HG02763 (cell line): ENCODE measurements at regions not wholly inside any gene's neighbourhood (a gene's known extent, or its start where the extent isn't known, plus 50 kb on each side); places are given as distances from the start of the nearest gene placed in this dataset.
"Not testable (repeated sequence)": the region's sequence is repeated elsewhere in the genome, so short reads cannot be mapped to it uniquely, and the experiment has no call there.

Experiments used
- ATAC-seq: cut with Tn5 transposase; IDR thresholded peaks from one replicate; pipeline ENCODE4 v1.9.1; 2021; ENCODE audit warnings: mild to moderate bottlenecking, moderate library complexity; ENCODE audit not compliant: unreplicated experiment

DNA sequence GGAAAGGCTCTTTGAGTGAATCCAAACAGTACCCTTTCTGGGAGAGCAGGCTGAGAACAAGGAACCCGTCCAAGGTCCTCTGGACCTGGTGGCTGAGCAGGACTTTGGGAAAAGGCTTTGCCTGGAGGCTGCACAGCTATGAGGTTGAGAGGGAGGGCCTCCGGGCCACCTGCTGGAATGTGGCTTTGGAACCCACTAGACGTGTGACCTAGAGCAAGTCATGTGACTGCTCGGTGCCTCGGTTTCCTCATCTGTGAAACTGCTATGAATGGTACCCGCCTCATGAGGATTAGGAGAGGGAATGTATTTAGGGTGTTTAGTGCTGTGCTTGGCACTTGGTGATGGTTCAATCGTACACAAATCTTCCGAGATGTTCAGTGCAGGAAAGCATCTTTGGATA lies 50.4 kb downstream of the HAPSTR1 start:
- ATAC-seq, result no peak

DNA sequence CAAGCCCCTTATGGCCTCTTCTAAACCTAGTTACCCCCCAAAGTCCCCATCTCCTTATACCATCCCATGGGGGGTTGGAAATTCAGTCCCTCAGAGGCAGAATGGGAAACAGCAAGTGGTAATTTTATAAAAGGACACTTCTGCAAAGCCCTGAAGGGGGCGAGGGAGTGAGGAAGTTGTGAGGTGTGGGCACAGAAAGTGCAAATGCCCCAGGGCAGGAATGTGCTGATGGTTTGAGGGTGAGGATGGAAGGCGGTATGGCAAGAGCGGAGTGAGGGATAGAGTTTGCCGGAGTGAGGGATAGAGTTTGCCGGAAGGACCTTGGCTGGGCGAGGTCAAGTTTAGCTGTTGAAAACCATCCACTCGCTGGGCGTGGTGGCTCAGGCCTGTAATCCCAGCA lies 52.7 kb downstream of the HAPSTR1 start:
- no peak for ATAC-seq

DNA sequence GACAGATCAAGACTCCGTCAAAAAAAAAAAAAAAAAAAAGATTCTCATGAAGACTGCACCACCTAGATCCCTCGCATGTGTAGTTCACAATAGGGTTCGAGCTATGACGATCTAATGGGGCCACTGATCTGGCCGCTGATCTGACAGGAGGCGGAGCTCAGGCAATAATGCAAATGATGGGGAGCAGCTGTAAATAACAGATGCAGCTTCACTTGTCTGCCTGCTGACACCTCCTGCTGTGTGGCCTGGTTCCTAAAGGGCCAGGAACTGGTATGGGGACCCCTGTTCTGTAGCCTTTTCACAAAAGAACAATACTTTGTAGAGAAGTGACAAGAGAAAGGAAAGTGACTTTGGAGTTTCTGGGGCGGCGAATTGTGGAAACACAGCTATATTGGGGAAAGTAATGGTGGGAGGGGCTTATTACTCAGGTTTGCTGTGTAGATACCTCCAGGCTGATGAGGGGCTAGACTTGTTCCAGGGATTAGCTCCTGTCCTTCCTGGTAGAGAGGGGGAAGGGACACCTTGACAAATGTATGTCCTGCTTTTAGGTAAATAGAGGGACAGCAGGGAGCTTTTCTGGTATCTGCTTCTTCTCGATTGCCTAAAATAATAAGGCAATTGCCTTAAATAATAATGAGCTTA lies 57.1 kb downstream of the HAPSTR1 start:
- no peak for ATAC-seq

DNA sequence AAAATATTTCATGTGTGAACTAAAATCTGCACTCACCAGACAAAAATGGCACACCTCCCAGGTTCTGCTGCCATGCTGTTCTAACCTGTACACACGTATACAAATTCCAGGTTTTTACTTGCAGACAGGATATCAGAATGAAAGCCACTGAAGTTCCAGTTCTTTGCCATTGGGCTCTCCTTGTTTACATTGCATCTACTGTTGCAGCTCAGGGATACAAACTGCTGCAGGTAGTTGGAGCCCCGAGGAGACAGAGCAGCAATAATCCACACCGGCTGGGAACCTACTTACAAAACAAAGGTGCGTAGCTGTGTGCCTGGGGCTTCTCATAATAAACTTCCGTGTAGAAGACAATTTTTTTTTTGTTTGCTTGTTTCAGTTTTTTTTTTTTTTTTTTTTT lies 59.6 kb downstream of the HAPSTR1 start:
- no peak for ATAC-seq

DNA sequence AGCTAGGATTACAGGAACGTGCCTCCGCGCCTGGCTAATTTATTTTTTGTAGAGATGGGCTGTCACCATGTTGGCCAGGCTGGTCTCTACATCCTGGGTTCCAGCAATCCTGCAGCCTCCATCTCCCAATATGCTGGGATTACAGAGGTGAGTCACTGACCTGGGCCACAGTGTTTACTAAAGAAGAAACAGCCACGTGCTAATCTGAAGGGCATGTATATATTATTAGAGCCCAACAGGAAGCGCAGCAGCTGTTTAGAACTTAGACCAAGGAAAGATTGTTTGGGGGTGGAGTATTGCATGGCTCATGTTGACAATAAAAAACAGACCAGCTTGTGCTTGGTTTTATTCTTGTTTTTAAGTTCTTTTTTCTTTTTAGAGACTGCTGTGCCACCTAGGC lies 60.2 kb downstream of the HAPSTR1 start:
- no peak for ATAC-seq

DNA sequence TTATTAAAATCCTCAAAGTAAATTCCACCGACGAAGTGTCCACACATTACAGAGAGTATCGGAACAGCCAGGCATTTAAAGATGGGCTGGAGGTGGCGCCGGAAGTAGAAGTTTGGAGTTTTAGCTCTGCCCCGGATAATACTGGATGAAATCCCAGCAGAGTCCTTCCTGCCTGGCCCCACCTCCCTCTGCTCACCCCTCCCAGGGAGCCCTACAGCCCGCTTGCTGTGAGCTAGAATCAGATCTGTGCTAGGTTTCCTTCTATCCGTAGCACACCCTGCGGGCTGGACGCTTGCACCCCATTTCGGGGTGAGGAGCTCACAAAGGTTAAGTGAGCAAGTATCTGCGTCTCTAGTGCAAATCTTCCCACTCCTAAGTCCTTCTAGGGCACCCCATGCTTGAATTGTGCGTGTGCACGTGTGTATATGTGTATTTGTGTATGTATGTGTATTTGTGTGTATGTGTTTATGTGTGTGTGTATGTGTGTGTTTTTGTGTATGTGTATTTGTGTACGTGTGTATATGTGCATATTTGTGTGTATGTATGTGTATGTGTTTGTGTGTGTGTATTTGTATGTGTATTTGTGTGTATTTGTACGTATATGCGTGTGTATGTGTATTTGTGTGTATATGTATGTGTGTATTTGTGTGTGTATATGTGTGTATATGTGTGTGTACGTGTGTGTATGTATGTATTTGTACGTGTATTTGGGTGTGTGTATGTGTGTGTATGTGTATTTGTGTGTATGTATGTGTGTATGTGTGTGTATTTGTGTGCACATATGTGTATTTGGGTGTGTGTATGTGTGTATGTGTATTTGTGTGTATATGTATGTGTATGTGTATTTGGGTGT lies 61.4 kb downstream of the HAPSTR1 start:
- no peak for ATAC-seq

DNA sequence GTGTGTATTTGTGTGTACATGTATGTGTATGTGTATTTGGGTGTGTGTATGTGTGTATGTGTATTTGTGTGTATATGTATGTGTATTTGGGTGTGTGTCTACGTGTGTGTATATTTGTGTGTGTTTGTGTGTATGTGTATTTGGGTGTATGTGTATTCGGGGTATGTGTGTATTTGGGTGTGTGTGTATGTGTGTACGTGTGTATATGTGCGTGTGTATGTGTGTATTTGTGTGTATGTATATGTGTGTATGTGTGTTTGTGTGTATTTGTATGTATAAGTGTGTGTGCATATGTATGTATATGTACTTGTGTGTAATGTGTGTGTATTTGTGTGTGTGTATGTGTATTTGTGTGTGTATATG lies 62.0 kb downstream of the HAPSTR1 start:
- ATAC-seq, result no peak

DNA sequence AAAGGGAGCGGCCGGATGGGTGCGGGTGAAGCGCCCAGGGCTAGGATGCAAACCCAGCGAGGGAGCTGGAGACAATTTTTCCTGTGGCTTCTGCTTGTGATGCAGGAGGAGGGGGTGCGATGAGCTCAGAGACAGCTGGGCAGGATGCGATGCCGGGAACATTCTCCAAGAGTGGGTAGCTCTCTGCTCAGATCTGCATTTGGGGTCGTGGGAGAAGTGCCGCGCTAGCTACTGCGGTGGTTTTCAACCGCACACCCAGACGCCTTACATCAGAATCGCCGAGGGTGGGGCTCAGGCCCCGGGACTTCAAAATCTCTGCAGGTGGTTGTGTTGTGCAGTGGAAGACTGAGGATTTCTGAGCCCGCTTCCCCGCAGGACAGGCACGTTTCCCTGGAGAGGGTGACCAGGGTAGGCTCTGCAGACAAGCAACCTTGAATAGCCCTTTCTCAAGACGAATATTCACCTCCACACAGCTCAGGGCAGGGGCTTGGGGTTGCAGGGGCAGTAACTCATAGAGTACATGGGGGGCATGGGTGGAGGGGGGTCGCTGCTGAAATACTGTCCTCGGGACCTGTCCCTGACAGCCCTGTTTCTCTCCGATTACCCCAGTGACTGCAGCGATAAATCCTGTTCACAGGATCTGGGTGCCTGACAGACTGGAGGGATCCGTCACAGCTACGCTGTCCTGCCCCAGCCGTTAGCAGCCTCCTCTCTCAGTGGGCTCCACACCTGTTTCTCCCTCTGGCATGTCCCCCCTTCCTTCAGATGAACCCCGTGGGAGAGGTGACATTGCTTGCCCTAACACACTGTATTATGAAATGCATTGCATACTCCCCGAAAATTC lies 63.3 kb downstream of the HAPSTR1 start:
- ATAC-seq, result no peak

DNA sequence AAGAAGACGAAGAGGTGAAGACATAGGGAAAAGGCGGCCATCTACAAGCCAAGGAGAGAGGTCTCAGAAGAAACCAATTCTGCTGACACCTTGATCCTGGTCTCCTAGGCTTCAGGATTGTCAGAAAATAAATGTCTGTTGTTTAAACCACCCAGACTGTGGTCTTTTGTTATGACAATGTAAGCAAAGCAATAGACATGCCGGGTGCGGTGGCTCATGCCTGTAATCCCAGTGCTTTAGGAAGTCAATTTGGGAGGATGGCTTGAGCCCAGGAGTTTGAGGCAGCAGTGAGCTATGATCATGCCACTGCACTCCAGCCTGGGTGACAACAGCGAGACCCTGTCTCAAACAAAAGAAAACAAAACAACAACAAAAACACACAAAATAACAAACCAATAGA lies 64.4 kb downstream of the HAPSTR1 start:
- ATAC-seq, result no peak

DNA sequence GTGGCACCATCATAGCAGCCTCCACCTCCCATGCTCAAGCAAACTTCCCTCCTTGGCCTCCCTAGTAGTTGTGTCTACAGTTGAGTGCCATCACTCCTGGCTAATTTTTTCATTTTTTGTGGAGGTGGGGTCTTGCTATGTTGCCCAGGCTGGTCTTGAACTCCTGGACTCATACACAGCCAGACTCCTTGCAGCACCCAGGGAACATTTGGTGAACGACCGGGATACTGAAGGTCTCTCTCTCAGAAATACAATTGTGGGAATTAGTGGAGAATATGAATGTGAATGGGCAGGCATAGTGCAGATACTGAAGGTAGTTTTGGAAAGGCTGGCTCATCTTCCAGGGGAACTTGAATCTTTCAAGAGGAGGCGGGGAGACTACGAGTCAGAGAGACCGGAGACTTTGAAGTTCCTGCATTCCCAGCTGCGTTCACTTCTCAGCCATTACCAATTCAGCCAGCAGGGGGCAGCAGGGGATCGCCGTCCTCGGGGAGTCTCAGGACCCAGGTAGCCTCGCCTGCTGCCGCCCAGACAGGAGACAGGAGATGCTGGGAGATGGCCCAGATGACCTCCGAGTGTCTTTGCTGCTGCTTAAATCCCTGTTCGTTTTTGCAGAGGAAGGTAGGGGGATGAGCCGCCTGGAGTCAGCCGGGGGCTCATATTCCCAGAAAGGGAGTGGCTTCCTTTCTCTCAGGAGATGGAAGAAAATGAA lies 68.6 kb downstream of the HAPSTR1 start:
- ATAC-seq, result no peak

DNA sequence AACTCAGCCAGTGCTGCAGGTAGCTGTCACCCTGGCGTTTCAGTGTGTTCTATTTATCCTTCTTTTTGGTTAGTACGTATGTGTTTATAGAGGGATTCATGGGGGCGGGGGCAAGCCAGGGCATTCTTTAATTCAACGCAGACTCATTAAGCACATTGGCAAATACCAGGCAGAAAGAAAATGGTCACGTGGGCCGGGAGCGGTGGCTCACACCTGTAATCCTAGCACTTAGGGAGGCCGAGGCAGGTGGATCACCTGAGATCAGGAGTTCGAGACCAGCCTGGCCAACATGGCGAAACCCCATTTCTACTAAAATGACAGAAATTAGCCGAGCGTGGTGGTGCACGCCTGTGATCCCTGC lies 69.1 kb downstream of the HAPSTR1 start:
- ATAC-seq, result no peak

DNA sequence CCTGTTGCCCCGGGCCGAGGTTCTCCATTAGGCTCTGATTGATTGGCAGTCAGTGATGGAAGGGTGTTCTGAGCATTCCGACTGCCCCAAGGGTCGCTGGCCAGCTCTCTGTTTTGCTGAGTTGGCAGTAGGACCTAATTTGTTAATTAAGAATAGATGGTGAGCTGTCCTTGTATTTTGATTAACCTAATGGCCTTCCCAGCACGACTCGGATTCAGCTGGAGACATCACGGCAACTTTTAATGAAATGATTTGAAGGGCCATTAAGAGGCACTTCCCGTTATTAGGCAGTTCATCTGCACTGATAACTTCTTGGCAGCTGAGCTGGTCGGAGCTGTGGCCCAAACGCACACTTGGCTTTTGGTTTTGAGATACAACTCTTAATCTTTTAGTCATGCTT lies 74.2 kb downstream of the HAPSTR1 start:
- no peak for ATAC-seq

DNA sequence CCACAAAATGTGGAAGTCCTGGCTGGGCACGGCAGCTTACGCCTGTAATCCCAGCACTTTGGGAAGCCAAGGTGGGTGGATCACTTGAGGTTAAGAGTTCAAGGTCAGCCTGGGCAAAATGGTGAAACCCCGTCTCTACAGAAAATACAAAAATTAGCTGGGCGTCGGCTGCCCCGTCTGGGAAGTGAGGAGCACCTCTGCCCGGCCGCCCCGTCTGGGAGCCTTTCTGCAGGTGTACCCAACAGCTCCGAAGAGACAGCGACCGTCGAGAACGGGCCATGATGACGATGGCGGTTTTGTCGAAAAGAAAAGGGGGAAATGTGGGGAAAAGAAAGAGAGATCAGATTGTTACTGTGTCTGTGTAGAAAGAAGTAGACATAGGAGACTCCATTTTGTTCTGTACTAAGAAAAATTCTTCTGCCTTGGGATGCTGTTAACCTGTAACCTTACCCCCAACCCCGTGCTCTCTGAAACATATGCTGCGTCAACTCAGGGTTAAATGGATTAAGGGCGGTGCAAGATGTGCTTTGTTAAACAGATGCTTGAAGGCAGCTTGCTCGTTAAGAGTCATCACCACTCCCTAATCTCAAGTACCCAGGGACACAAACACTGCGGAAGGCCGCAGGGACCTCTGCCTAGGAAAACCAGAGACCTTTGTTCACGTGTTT lies 75.0 kb downstream of the HAPSTR1 start:
- ATAC-seq, result not testable (repeated sequence)

DNA sequence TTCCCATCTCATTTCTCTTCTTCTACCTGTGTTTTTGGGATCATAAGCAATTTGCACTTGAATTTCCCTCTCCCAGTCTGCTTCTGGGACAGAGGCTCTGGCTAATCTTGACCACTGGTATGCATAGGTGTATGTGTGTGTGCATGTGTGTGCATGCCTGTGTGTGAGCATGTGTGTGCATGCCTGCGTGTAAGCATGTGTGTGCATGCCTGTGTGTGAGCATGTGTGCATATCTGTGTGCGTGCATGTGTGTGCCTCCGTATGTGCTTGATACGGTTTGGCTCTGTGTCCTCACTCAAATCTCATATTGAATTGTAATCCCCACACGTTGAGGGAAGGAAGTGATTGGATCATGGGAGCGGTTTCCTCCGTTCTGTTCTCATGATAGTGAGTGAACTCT lies 77.7 kb downstream of the HAPSTR1 start:
- ATAC-seq, result no peak

DNA sequence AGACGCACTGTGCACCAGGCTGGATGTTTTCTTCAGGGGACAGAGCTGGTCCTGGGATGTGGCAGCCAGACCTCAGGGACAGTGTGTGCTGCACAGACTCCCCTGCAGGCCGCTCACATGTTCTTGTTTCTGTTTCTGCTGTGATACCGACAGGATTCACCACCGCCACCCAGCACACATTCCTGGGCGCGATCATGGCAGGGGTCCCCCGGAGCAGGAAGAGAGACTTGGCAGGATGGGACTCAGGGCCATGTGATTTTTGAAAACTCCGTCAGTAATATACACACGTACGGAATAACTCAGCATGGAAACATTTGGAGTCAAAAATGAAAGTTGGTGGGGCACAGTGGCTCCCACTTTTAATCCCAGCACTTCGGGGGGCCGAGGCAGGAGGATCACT lies 79.0 kb downstream of the HAPSTR1 start:
- ATAC-seq, result no peak

DNA sequence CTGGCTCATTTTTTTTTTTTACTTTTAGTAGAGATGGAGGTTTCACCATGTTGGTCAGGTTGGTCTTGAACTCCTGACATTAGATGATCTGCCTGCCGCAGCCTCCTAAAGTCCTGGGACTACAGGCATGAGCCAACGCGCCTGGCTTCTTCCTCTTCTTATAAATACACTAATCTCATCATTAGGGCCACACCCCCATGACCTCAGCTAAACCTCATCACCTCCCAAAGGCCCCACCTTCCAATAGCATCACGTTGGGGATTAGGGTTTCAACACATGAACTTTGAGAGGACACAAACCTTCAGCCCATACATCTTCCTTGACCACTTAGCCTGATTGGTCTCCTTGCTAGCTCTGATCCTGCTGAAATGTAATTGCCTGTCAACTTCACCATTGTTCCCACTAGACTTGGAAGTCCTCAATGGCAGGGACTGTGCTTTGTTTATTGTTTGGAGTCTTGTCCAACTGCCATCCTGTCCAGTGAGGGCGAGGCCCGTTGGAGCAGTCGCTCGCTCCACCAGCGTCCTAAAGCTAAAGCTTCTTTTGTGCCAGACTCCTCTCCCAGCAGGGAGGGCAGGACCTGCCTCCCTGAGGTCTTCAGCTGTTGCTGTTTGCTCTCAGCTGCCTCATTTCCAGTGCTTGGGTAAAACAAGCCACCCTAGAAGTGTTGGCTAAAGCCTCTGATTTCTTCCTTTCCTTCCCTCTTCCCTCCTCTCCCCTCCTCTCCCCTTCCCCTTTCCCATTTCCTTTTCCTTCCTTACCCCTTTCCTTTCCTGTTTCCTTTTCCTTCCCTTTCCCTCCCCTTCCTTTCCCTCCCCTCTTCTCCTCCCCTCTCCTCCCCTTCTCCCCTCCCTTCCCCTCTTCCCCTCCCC lies 85.3 kb downstream of the HAPSTR1 start:
- no peak for ATAC-seq

DNA sequence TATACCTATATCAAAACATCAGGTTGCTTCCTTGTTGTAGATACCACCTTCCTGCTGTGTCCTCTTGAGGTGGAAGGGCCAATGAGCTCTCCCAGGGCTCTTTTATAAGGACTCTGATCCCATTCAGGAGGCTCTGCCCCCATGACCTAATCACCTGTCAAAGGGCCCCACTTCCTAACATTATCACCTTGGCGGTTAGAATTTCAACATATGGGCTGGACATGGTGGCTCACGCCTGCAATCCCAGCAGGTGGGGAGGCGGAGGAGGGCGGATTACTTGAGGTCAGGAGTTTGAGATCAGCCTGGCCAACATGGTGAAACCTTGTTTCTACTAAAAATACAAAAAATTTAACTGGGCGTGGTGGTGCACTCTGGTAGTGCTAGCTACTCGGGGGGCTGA lies 86.4 kb downstream of the HAPSTR1 start:
- ATAC-seq, result no peak

DNA sequence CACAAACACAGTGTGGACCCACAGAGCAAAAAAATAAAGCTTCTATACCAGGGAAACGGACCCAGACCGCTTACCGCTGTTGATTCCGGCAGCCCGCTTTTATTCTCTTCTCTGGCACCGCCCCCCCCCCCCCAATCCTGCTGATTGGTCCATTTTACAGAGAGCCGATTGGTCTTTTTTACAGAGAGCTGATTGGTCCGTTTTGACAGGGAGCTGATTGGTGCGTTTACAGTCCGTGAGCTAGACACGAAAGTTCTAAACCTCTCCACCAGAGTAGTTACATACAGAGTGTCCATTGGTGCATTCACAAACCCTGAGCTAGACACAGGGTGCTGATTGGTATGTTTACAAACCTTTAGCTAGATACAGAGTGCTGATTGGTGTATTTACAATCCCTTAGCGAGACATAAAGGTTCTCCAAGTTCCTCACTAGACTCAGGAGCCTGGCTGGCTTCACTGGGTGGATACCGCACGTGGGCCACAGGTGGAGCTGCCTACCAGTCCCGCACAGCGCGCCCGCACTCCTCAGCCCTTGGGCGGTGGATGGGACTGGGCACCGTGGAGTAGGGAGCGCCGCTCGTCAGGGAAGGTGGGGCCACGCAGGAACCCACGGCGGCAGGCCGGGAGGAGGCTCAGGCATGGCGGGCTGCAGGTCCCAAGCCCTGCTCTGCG lies 92.4 kb downstream of the HAPSTR1 start:
- ATAC-seq, result no peak

DNA sequence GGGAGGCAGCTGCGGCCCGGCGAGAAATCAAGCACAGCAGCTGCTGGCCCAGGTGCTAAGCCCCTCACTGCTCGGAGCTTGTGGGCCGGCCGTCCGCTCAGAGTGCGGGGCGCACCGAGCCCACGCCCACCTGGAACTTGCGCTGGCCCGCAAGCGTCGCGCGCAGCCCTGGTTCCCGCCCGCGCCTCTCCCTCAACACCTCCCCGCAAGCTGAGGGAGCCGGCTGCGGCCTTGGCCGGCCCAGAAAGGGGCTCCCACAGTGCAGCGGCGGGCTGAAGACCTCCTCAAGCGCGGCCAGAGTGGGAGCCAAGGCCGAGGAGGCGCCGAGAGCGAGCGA lies 92.9 kb downstream of the HAPSTR1 start:
- ATAC-seq, result no peak
